GM19023 (cell line): ENCODE measurements at regions not wholly inside any gene's neighbourhood (a gene's known extent, or its start where the extent isn't known, plus 50 kb on each side); places are given as distances from the start of the nearest gene placed in this dataset.
"Not testable (repeated sequence)": the region's sequence is repeated elsewhere in the genome, so short reads cannot be mapped to it uniquely, and the experiment has no call there.

Experiments
- ATAC-seq: cut with Tn5 transposase; IDR thresholded peaks from one replicate; pipeline ENCODE4 v1.9.1; 2021; ENCODE audit warnings: mild to moderate bottlenecking, moderate library complexity; ENCODE audit not compliant: unreplicated experiment

DNA sequence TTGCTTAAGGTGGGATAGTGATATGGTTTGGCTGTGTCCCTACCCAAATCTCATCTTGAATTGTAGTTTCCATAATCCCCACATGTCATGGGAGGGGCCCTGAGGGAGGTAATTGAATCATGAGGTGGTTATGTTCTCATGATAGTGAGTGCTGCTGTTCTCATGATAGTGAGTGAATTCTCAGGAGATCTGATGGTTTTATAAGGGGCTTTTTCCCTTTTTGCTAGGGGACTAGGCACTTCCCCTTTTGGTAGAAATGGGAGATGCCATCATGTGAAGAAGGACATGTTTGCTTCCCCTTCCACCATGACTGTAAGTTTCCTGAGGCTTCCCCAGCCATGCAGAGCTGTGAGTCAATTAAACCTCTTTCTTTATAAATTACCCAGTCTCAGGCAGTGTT lies 137.5 kb downstream of the DUSP10 start:
- not testable (repeated sequence) for ATAC-seq

DNA sequence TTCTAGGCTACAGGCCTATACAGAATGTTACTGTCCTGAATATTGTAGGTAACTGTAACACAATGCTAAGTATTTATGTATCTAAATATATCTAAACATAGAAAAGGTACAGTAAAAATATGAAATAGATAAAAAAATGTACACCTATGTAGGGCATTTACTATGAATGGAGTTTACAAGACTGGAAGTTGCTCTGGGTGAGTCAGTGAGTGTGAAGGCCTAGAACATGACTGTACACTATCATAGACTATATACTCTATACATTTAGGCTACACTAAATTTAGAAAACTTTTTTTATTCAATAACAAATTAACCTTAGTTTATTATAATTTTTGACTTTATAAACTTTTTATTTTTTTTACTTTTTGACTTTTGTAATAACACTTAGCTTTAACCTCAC lies 136.9 kb downstream of the DUSP10 start:
- ATAC-seq, result no peak

DNA sequence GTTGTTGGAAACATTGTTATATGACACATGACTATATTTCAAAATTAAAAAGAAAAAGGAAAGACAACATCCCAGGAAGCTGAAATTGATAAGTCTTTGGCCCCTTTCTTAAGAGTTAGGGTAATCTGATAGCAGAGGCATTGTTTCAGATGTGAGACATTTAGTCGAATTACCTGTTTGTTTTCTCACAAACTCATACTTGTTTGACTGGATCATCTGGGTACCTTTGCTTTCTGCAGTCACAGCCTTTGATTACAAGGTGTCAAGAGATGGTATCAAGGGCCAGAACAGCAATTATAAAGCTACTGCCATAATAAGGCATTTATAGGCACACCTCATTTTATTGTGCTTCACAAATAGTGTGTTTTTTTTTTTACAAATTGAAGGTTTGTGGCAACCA lies 136.3 kb downstream of the DUSP10 start:
- no peak for ATAC-seq

DNA sequence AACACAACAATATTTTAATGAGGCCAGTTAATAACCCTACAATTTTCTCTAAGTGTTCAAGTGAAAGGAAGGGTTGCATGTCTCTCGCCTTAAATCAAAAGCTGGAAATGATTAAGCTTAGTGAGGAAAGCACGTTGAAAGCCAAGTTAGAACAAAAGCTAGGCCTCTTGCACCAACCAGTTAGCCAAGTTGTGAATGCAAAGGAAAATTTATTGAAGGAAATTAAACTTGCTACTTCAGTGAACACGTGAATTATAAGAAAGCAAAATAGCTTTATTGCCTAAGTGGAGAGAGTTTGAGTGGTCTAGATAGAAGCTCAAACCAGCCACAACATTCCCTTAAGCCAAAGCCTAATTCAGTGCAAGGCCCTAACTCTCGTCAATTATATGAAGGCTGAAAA lies 135.6 kb downstream of the DUSP10 start:
- no peak for ATAC-seq

DNA sequence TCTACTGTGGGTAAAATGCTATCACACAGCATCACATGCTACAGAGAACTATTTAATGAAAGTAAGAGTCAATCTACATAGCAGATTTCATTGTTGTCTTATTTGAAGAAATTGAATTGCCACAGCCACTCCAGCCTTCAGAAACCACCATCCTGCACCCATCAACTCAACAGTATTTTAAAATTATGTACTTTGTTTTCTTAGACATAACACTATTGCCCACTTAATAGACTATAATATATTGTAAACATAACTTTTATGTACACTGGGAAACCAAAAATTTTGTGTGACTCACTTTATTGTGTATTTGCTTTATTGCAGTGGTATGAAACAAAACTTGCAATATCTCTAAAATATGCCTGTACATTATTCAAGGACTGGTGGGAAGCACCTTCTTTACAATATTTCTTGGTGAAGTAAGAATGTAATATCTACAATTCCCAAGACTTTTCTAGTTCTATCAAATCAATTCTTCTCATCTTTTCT lies 133.0 kb downstream of the DUSP10 start:
- no peak for ATAC-seq

DNA sequence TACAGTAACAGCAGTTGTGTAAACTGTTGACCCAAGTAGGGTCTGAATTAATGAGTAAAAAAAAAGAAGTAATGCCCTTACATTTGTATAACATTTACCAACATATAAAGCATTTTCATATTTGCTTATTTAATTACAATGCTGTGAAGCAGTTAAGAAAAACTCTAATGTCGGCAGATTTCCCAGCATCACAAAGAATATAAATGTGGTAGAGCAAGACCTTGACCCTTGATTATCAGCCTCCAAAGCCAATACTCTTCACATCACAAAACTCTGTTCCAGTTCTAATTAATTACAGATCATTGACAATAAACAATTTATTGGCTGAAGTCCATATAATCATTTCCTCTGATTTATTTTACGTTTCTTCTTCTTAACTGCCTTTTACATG lies 130.2 kb downstream of the DUSP10 start:
- ATAC-seq, result no peak

DNA sequence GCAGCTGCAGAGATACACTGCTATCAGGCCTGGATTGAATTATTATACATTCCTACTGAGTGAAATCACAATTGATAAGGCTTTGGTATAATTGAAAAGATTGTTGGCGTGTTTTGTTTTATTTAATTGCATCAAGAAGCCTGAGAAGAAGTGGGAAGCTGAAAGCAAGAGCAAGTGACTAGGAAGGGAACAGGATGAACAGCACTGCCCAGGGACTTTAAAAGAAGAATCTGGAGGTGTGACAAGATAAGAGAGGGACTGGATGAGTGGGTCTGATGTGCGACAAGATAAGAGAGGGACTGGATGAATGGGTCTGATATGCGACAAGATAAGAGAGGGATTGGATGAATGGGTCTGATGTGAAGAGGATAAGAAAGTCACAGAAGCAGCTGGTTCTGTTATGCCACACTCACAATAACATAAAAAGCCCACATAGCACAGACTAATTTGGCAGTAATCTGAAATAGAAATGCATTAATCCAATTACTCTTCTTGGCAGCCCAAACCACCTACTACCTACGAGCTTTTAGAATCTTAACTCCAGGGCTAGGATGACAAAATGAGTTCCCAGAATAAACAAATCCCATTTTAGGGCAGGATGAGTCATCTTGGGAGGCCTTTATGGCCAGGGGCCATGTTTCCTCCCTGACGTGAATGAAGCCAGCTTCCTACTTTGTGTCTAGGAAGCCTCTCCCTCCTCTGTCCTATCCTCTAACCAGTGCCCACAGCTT lies 129.7 kb downstream of the DUSP10 start:
- no peak for ATAC-seq

DNA sequence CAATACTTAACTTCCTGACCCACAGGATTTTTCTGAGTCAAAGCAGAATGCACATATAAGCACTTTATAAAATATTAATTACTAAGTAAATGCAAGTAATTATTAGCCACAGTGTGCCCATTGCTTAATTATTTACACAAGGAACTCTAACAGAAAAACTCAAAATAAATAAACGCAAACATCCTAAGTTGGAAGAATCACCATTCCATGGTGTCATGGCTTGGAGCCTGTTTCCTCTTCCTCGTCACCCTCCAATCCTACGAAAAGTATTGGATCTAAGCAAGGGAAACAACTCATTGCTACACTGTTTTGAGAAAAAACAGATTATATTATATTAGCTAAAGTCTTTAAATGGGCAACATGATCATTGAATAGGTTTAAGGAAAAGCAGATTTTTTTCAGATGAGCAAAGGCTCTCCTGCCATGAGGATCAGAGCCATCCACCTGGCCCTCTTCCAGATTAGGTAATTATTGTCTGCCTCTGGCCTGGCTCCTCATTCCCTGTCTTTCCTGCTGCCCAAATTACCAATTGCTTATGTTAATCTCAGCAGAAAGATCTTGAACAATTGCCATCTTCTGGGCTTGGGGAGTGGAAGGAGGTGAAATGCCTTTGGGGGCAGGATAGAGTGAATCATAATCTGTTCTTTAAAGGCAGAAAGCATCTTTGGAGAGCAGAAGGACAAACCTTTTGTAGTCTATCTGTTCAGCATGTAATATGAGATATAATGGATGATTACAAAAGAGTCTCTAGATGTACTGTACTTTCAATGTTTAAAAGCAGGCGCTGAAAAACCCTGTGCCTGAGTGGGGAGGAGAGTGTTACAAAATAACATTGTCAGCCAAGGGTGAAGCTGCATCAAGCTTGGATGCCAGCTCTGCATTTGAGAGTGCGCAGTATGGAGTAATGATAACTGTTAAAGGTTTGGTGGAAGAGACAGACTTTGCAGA lies 121.2 kb downstream of the DUSP10 start:
- ATAC-seq, result no peak

DNA sequence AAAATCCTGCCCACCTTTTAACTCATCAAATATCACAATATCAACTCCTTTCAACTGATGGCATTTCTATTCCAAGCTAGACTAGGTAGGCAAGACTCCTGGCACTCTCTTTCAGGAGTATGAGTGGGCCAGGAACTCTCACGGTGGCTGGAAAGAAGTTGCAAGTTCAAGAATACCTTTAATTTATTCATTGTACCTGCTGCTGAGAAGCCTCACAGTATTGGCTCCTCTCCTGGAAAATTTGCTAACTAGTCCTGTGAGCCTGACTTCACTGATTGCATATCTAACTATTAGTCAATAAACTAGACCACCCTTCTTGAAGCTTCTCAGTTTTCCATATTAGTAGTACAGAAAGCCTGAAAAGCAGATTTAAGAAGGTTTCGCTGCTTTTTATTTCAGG lies 120.2 kb downstream of the DUSP10 start:
- no peak for ATAC-seq

DNA sequence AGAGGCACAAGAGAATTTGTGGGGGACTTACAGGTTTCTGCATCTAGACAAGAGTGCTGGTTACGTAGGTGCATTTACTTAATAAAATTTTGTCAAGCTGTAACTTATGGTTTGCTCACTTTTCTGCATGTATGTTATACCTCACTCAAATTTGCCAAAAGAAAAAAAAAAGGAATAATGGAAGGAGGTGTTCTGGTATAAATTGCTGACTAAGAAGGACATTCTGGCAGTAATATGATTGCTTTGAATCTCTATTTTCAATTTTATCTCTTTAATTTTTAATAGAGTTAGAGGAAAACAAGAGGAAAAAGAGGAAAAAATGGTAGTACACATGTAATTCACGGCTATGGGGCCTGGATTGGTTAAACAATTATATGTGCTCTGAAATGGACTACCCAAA lies 119.5 kb downstream of the DUSP10 start:
- no peak for ATAC-seq

DNA sequence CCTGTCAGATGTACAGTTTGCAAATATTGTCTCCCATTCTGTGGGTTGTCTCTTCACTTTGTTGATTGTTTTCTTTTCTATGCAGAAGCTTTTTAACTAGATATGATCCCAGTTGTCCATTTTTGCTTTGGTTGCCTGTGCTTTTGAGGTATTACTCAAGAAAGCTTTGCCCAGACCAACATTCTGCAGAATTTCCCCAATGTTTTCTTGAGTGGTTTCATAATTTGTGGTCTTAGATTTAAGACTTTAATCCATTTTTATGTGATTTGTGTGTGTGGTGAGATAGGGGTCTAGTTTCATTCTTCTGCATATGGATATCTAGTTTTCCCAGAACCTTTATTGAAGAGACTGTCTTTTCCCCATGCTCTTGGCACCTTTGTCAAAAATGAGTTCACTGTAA lies 116.9 kb downstream of the DUSP10 start:
- ATAC-seq, result no peak

DNA sequence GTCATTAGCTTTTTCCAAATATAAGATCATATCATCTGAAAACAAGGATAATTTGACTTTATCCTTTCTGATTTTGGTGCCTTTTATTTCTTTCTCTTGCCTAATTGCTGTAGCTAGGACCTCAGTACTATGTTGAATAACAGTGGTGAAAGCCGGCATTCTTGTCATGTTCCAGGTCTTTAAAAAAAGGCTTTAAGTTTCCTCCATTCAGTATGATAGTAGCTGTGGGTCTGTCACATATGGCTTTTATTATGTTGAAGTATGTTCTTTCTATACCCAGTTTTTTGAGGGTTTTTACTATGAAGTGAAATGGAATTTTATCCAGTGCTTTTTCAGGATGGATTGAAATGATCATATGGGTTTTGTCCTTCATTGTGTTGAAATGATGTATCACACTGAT lies 115.8 kb downstream of the DUSP10 start:
- no peak for ATAC-seq

DNA sequence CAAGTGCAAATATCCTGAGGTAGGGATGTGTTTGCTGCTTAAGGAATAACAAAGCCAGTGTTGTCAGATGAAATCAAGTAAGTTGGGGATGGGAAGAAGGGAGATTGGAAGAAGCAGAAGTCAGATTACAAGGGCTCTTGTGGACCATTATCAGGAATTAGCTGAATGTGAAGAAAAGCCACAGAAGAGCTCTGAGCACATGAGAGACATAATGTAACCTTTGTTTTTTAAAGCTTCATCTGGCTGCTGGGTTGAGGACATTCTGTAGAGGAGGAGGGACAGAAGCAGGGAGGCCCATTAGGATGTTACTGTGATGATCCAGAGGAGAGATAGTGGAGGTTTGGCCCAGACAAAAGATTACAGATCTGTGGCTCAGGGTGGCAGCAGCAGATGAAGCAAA lies 111.7 kb downstream of the DUSP10 start:
- ATAC-seq, result no peak

DNA sequence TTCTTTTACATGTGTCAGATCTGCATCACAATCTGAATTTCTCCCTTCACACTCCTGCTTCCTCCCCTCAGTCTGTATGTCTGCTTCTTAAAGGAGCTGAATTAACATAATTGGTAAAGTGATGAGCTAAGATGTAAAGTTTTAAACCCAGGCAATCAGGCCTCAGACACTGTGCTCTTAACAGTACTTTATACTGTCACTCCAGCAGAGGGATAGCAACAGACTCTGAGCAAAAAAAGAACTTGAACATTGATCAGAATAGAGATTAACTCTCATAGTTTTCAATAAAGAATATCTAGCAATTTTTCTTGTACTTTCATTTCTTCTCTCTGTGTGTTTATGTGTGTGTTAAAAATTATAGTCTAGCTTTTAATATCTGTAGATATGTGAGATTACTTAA lies 110.3 kb downstream of the DUSP10 start:
- no peak for ATAC-seq

DNA sequence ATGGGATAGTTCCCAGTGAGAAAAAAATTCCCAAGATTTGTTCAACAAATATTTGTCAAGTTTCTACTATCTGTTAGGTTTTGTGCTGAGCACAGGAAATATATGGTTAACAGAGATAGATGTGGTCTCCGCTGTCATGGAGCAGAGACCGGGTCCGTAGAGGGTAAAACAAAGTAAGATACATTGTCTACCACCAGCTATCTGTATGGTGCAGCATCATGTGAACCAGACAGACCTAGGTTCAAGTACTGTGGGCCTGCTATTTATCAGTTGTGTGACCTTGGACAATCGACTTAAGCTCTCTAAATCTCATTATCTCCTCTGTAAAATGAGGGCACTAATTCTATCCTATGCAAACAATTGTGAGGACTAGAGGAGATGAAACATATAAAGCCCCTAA lies 109.8 kb downstream of the DUSP10 start:
- ATAC-seq, result no peak

DNA sequence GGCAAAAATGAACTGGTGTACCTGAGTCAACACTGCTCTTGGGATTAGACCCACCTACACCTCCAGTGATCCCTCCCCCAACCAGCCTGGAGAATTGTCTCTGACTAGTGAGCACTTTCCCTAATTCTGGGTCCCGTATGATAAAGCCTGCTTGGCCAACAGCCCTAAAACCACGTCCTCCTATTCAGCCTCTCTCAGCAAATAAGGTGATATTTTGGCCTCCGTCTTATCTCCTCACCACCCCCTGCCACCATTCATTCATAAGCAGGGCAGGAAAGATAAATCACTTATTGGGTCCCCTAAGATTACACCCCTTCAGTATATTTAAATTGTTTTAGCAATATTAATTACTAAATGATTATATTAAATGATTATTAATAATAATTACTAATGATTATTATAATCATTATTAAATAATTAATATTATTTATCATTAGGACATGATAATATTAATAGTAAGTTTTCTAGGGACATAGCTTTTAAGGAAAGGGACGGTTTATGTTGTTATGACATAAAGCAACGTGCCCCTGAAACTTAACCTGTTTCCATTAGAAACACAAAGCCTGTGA lies 108.0 kb downstream of the DUSP10 start:
- no peak for ATAC-seq

DNA sequence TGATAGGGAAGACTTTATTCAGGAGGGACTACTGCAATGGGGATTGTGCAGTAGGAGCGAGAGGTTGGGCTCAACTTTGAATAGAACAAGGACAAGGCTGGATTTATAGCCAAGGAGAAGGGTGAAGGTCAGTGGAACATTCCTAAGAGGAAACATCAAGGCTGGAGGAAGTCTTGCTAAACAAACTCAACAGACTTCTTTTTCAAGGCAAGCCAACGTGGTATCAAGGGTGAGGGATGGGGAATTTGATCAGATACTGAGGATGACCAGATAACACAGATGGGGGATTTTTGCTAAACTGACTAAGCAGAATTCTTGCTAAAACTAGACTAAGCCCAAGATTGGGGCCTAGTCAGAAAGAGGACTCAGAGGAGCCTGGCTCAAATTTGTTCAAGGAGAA lies 107.3 kb downstream of the DUSP10 start:
- ATAC-seq, result no peak

DNA sequence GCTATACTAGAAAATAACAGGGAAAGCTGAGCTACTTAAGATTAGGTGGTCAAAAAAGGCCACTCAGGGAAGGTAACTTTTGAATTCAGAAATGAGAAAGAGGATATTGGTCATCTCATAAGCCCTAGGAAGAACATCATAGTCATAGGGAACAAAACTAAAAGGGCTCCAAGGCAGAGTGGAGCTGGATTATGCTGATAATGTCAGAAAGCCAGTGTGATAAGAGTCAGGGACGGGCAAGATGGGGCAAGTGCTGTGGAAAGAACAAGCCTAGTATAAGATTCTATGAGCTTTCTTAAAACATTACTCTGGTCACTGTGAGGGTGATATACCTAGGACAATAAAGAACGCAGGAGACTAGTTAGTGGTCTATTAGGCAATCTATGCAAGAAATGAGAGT lies 106.6 kb downstream of the DUSP10 start:
- no peak for ATAC-seq

DNA sequence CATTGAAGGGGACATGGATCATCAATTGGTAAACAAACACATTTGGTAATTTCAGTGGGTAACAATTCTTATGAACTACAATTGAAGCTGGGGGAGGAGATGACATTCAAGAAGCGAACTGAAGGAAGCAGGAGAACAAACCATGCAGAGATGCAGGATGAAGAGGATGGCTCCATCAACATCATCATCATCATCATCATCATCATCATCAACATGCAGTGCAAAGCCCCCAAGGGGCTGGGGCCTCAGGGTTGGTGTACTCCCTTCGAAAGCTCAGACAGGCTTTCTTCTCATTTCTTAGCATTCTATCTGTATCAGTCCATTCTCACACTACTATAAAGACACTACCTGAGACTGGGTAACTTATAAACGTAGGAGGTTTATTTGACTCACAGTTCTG lies 105.8 kb downstream of the DUSP10 start:
- ATAC-seq, result no peak

DNA sequence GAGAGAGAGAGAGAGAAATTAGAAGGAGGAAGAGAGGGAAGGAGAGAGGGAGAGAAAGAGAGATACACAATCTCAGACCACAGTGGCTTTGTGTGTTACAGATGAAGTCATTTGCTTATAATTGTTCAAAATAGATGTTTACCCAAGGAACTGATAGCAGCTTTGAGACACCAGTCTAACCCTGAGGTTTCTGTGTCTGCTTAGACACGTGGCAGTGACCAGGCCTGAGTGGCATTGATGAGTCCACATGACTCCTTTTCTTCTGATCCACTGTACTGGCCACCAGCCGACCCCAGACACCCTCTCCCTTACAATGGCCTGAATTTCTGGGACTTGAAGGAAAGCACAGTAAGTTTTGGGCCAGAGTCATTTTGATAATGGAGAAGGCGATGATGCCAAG lies 104.9 kb downstream of the DUSP10 start:
- ATAC-seq, result no peak

DNA sequence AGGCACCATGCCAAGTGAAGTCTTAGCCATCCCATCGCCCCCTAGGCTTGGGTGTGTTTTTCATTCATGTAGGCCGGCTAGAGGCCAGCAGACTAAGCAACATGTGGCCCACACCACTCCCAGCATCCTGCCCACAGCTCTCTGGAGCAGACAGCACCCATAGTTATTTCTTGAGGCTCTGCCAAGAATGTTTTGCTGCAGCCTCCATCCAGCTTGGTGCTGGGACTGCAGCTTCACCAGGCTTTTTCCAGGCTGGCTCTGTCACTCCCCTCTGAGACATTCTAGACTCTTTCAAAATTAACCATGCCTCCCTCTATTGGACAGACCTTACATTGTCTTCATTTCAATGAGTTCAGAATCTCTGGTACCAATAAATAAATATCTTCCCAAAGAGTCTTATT lies 104.2 kb downstream of the DUSP10 start:
- no peak for ATAC-seq

DNA sequence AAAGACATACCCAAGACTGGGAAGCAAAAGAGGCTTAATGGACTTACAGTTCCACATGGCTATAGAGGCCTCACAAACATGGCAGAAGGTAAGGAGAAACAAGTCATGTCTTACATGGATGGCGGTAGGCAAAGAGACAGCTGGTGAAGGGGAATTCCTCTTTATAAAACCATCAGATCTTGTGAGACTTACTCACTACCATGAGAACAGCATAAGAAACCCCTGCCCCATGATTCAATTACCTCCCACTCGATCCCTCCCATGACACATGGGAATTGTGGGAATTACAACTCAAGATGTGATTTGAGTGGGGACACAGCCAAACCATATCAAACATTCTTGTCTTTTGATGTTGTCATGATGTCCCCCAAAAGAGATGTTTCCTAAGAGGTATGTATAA lies 103.3 kb downstream of the DUSP10 start:
- no peak for ATAC-seq
